ENCODE measurements at regions not wholly inside any gene's neighbourhood (a gene's known extent, or its start where the extent isn't known, plus 50 kb on each side); places are given as distances from the start of the nearest gene placed in this dataset.

DNA sequence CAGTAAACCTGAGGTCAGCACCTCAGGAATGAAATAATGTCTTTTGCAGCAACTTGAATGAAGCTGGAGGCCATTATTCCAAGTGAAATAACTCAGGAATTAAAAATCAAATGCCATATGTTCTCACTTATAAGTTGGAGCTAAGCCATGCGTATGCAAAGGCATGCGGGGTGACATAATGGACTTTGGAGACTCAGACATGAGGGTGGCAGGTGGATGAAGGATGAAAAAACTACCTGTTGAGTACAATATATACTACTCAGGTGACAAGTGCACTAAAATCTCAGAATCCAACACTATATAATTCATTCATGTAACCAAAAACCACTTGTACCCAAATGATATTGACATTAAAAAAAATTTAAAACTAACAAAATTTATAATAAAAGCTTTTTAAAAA is 1416.9 kb downstream of the UQCRFS1 start:
- ChIA-PET CTCF (no interaction called here), POLR2A (no interaction called here)
- Mint-ChIP-seq H3K4me1 (ENCODE audit: low read depth) (peaks cover 30% of the 10 kb centered on the region), H3K27ac (peak overlapping the region; percentile 61), H3K36me3 (ENCODE audit: low read depth) (peaks cover 44% of the 10 kb centered on the region), H3K27me3 (ENCODE audit: low read depth) (no peaks in the 10 kb centered on the region), H3K4me3 (no peak overlapping the region), H3K9me3 (ENCODE audit: insufficient read depth) (no peaks in the 10 kb centered on the region)
- DNase-seq (no peak), ATAC-seq (no peak)

DNA sequence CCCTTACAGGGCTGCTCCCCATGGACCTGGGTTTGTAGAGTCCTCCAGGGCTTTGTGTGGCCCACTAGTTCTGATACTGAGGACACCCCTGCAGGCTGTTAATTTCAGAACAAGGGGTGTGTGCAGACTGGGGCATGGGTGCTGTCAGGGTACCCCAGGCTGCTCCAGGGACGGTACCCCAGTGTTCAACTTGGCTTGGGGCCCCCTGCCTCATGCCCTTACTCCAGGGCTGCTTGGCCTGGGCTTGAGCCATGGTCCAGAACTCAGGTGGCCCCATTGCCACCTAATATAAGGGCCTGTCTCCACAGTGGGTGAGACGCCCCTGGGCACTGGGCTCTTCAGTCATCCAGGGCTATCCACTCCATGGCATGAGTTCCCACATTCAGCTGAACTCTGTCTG is 1417.6 kb downstream of the UQCRFS1 start:
- DNase-seq: no peak
- peak overlapping the region; percentile 90 for H3K4me3 Mint-ChIP-seq
- ChIA-PET POLR2A (no interaction called here), CTCF (no interaction called here)
- peak overlapping the region; percentile 61 for H3K27ac Mint-ChIP-seq
- peaks cover 42% of the 10 kb centered on the region for H3K36me3 Mint-ChIP-seq (ENCODE audit: low read depth)
- no peaks in the 10 kb centered on the region for H3K9me3 Mint-ChIP-seq (ENCODE audit: insufficient read depth)
- peaks cover 36% of the 10 kb centered on the region for H3K4me1 Mint-ChIP-seq (ENCODE audit: low read depth)
- ATAC-seq: no peak
- no peaks in the 10 kb centered on the region for H3K27me3 Mint-ChIP-seq (ENCODE audit: low read depth)

DNA sequence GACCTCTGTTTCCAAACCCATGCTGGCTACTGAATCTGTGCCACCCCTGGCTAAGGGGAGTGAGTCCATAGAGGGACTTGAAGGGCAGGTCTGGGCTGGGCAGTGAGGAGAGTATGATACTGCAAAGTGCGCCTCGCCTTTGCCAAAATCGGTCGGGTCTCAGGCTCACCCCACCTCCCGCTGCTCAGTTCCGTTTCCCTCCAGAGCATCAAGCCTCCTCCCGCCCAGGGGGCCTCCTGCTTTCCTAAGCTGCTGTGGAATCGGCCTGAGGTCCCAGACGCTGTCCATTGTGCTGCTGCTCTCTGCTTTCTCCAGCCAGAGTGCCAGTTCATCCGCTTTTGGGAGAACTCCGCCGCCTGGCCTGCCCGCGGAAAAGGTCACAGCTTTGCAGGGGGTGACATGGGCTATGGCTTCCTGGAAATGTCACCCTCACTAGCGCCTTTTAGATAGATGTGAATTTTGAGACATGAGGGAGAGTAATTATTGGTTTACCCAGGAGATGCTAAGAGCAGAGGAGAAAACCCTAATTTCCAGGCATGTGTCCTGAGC is 1418.4 kb downstream of the UQCRFS1 start:
- peak overlapping the region; percentile 90 for H3K4me3 Mint-ChIP-seq
- H3K36me3 Mint-ChIP-seq (ENCODE audit: low read depth): peaks cover 37% of the 10 kb centered on the region
- DNase-seq (no peak), ATAC-seq (no peak)
- H3K4me1 Mint-ChIP-seq (ENCODE audit: low read depth): peaks cover 31% of the 10 kb centered on the region
- ChIA-PET POLR2A (interaction anchor here (1.3 kb wide), 1 partner anchor 1417 kb away, joined by 5 read pairs; no protein-coding TSS in a partner anchor), CTCF (no interaction called here)
- H3K9me3 Mint-ChIP-seq (ENCODE audit: insufficient read depth): no peaks in the 10 kb centered on the region
- peak overlapping the region; percentile 95 for H3K27ac Mint-ChIP-seq
- H3K27me3 Mint-ChIP-seq (ENCODE audit: low read depth): no peaks in the 10 kb centered on the region

DNA sequence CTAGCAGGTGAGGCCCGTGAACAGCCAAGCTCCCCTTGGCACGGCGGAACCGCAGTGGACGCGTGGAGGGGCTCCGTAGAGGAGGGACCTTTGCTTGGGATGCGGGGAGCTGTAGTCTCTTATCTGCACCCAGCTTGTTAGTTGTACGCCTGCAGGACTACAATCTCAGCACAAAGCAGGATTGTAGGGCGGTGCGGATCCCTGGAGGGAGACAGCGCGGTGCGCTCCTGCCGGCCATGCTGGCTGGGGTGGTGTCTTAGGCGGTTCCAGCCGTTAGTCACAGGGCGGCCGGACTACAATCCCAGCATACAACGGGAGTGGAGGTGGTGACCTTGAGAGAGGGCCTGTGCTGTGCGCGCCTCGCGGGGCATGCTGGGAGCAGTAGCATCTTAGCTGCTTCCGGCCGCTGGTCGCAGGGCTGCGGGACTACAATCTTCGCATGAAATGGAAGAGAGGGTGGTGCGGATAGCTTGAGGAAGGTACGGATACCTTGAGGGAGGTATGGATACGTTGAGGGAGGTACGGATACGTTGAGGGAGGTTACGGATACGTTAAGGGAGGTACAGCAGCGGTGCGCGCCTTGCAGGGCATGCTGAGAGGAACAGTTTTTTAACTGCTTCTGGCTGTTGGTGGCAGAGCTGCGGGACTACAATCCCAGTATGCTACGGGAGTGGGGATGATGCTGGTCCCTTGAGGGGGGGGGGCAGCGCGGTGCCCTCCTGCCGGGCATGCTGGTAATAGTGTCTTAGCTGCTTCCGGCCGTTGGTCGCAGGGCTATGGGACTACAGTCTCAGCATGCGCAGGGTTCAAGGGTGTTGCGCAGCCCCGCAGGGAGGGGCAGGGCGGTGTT is 1419.1 kb downstream of the UQCRFS1 start:
- H3K9me3 Mint-ChIP-seq (ENCODE audit: insufficient read depth): peaks cover under 1% of the 10 kb centered on the region
- no peaks in the 10 kb centered on the region for H3K27me3 Mint-ChIP-seq (ENCODE audit: low read depth)
- peaks cover 30% of the 10 kb centered on the region for H3K4me1 Mint-ChIP-seq (ENCODE audit: low read depth)
- peak overlapping the region; percentile 95 for H3K27ac Mint-ChIP-seq
- ATAC-seq (peak; percentile 95), DNase-seq (peak; percentile 96)
- CTCF ChIA-PET: no interaction called here
- peaks cover 34% of the 10 kb centered on the region for H3K36me3 Mint-ChIP-seq (ENCODE audit: low read depth)
- H3K4me3 Mint-ChIP-seq: peak overlapping the region; percentile 90
- POLR2A ChIA-PET: interaction anchor here (1.3 kb wide), 1 partner anchor 1418 kb away, joined by 5 read pairs; no protein-coding TSS in a partner anchor

DNA sequence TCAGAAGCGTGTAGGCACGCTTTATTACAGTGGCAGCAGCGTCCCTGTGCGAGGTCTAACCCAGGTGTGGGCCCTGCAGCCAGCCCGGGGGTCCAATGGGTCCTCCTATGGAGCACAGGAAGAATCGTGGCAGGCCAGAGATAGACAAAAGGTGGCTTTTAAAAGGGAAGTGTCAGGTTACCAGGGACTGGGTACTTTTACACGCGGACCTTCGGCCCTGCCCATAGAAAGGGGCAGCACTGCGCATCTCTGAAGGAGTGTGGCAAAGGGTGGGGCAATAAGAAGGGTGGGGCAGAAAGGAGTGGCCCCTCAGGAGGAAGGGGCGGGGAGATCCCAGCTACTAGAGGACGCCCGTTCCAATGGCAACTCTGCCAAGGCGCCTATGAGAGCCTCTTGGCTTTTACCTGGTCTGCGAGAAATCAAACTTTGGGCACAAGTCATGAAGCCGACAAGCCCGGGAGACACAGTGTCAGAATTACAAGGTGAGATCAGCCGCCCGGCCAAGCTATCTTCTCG is 1419.8 kb downstream of the UQCRFS1 start:
- Mint-ChIP-seq H3K9me3 (ENCODE audit: insufficient read depth) (peaks cover 5% of the 10 kb centered on the region), H3K4me3 (peak overlapping the region; percentile 90), H3K27me3 (ENCODE audit: low read depth) (no peaks in the 10 kb centered on the region), H3K27ac (peak overlapping the region; percentile 95), H3K4me1 (ENCODE audit: low read depth) (peaks cover 32% of the 10 kb centered on the region), H3K36me3 (ENCODE audit: low read depth) (peaks cover 34% of the 10 kb centered on the region)
- CTCF ChIA-PET: no interaction called here
- peak; percentile 86 for DNase-seq
- POLR2A ChIA-PET: no interaction called here
- peak; percentile 83 for ATAC-seq

DNA sequence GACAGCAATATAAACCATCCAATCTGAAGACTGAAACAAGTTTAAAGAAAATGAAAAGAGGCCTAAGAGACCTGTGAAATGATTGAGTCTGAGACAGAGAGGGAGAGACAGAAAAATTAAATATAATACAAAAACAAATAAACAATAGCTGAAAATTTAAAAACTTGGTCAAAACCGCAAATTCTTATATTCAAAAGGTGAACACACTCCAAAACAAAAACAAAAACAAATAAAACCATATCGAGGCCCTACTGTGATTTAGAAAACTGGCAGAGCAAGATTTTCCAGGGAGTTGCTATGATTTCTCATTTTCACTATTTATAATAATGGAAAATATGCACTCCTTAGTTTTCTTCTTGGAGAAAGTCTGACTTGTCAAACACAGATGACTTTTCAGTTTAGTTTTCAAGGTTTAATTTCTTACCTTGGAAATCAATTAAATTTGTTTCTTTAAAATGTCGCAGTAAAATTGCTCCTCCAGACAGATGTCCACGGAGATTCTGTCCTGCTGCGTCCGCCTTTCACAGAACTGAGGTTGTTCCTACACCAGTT is 1420.3 kb downstream of the UQCRFS1 start:
- H3K27ac Mint-ChIP-seq: peak overlapping the region; percentile 95
- no peak for DNase-seq
- peak overlapping the region; percentile 90 for H3K4me3 Mint-ChIP-seq
- H3K27me3 Mint-ChIP-seq (ENCODE audit: low read depth): no peaks in the 10 kb centered on the region
- peaks cover 31% of the 10 kb centered on the region for H3K36me3 Mint-ChIP-seq (ENCODE audit: low read depth)
- peaks cover 34% of the 10 kb centered on the region for H3K4me1 Mint-ChIP-seq (ENCODE audit: low read depth)
- peaks cover 9% of the 10 kb centered on the region for H3K9me3 Mint-ChIP-seq (ENCODE audit: insufficient read depth)
- ATAC-seq: no peak
- CTCF ChIA-PET: no interaction called here
- POLR2A ChIA-PET: no interaction called here

DNA sequence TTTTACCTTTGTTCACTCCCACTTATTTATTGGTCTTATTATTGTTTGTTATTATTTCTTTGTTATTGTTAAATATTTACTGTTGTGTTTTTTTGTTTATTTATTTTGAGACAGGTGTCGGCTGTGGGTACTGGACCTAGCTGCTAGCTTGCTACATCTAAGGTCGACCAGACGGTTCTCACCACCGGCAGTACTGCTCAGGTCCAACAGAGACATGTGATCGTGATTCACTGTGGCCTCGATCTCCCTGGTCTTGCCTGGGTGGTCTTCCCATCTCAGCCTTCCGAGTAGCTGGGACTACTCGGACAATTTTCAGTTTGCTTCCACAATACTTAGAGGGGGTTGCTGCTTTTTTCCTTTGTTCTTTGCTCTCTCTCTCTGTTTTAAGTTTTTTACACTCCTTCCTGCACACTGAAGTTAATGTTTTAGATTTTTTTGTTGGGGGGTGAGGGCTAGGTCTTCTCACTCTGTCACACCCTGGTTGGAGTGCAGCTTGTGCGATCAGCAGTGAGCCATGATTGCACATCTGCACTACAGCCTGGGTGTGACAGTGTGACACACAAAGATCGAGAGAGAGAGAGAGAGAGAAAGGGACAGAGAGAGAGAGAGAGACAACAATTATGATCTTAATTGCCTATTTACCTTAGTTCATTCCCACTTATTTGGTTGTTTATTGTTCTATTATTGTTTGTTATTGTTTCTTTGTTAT is 1432.4 kb downstream of the UQCRFS1 start:
- ChIA-PET CTCF (no interaction called here), POLR2A (no interaction called here)
- H3K9me3 Mint-ChIP-seq (ENCODE audit: insufficient read depth): peaks cover 43% of the 10 kb centered on the region
- no peaks in the 10 kb centered on the region for H3K4me1 Mint-ChIP-seq (ENCODE audit: low read depth)
- H3K27ac Mint-ChIP-seq: no peak overlapping the region
- peaks cover 38% of the 10 kb centered on the region for H3K36me3 Mint-ChIP-seq (ENCODE audit: low read depth)
- no peak for ATAC-seq
- H3K27me3 Mint-ChIP-seq (ENCODE audit: low read depth): no peaks in the 10 kb centered on the region
- DNase-seq: no peak
- H3K4me3 Mint-ChIP-seq: no peak overlapping the region

DNA sequence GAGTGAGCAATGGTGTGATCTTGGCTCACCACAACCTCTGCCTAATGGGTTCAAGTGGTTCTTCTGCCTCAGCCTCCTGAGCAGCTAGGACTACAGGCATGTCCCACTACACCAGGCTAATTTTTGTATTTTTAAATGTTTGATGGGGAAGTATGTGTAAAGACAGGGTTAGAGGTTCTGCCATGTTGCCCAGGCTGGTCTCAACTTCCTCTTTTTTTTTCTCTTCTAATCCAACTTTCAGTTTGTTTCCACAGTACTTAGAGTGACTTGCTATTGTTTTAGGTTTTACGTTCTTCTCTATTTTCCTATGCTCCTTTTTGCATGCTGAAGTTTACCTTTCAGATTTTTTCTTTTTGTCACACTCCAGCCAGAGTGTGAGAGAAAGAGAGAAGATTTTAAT is 1433.0 kb downstream of the UQCRFS1 start:
- ATAC-seq (no peak), DNase-seq (no peak)
- peaks cover 43% of the 10 kb centered on the region for H3K9me3 Mint-ChIP-seq (ENCODE audit: insufficient read depth)
- H3K36me3 Mint-ChIP-seq (ENCODE audit: low read depth): peaks cover 39% of the 10 kb centered on the region
- ChIA-PET POLR2A (no interaction called here), CTCF (no interaction called here)
- no peak overlapping the region for H3K4me3 Mint-ChIP-seq
- H3K4me1 Mint-ChIP-seq (ENCODE audit: low read depth): no peaks in the 10 kb centered on the region
- no peak overlapping the region for H3K27ac Mint-ChIP-seq
- H3K27me3 Mint-ChIP-seq (ENCODE audit: low read depth): no peaks in the 10 kb centered on the region

DNA sequence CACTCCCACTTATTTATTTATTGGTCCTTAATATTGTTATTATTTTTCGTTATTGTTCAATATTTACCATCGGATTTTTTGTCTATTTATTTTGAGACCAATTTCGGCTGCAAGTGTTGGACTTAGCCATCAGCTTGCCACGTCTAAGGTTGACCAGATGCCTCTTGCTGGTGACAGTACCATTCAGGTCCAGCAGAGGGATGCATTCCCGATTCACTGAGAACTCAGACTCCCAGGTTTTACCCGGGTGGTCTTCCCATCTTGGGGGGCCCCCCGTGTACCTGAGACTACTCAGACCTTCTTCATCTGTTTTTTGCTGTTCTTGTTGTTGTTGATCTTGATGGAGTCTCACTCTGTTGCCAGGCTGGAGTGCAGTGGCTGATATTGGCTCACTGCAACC is 1435.2 kb downstream of the UQCRFS1 start:
- CTCF ChIA-PET: no interaction called here
- Mint-ChIP-seq H3K27me3 (ENCODE audit: low read depth) (no peaks in the 10 kb centered on the region), H3K36me3 (ENCODE audit: low read depth) (peaks cover 46% of the 10 kb centered on the region), H3K4me1 (ENCODE audit: low read depth) (no peaks in the 10 kb centered on the region), H3K9me3 (ENCODE audit: insufficient read depth) (peaks cover 61% of the 10 kb centered on the region), H3K27ac (no peak overlapping the region), H3K4me3 (no peak overlapping the region)
- POLR2A ChIA-PET: no interaction called here
- no peak for ATAC-seq
- no peak for DNase-seq

DNA sequence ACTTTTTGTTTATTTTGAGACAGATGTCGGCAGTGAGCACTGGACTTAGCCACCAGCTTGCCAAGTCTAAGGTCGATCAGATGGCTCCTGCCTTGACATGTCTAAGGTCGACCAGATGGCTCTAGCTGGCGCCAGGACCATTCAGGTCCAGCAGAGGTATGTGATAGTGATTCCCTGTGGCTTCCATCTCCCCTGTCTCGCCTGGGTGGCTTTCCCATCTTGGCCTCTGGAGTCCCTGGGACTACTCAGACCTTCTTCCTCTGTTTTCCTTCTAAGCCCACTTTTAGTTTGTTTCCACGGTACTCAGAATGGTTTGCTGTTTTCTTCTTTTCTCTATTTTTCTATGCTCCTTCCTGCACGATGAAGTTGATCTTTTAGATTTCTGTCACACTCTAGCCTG is 1435.7 kb downstream of the UQCRFS1 start:
- peaks cover 66% of the 10 kb centered on the region for H3K9me3 Mint-ChIP-seq (ENCODE audit: insufficient read depth)
- H3K27me3 Mint-ChIP-seq (ENCODE audit: low read depth): no peaks in the 10 kb centered on the region
- DNase-seq: no peak
- H3K27ac Mint-ChIP-seq: no peak overlapping the region
- ATAC-seq: no peak
- H3K4me3 Mint-ChIP-seq: no peak overlapping the region
- no peaks in the 10 kb centered on the region for H3K4me1 Mint-ChIP-seq (ENCODE audit: low read depth)
- ChIA-PET CTCF (no interaction called here), POLR2A (no interaction called here)
- H3K36me3 Mint-ChIP-seq (ENCODE audit: low read depth): peaks cover 45% of the 10 kb centered on the region

DNA sequence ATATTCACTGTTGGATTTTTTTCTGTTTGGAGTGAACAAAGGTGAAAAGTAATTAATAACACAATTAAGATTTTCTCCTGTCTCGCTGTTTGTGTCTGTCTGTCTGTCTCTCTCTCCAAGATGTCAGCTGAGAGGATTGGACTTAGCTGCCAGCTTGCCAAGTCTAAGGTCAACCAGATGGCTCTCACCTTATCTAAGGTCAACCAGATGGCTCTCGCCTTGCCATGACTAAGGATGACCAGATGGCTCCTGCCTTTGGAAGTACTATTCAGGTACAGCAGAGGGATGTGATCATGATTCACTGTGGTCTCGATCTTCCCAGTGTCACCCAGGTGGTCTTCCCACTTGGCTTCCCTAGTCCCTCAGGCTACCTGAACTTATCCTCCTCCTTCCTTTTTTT is 1436.4 kb downstream of the UQCRFS1 start:
- no peak for ATAC-seq
- Mint-ChIP-seq H3K36me3 (ENCODE audit: low read depth) (peaks cover 40% of the 10 kb centered on the region), H3K9me3 (ENCODE audit: insufficient read depth) (peaks cover 72% of the 10 kb centered on the region), H3K4me1 (ENCODE audit: low read depth) (no peaks in the 10 kb centered on the region), H3K4me3 (no peak overlapping the region), H3K27me3 (ENCODE audit: low read depth) (no peaks in the 10 kb centered on the region), H3K27ac (no peak overlapping the region)
- ChIA-PET POLR2A (no interaction called here), CTCF (no interaction called here)
- DNase-seq: no peak

DNA sequence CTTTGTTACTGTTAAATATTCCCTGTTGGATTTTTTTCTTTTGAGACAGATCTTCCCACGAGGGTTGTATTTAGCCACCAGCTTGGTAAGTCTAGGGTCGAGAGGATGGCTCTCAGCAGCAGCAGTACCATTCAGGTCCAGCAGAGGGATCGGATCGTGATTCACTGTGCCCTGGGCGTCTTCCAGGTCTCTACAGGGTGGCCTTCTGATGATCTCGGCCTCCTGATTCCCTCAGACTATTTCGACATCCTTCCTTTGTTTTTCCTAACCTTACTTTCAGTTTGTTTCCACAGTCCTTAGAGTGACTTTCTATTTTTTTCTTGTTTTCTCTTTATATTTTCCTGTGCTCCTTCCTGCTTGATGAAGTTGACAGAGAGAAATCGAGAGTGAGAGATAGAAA is 1436.9 kb downstream of the UQCRFS1 start:
- DNase-seq: no peak

More for the DNA sequence above, 1436.9 kb downstream of the UQCRFS1 start:
- Mint-ChIP-seq H3K9me3 (ENCODE audit: insufficient read depth) (peaks cover 78% of the 10 kb centered on the region), H3K4me1 (ENCODE audit: low read depth) (no peaks in the 10 kb centered on the region), H3K36me3 (ENCODE audit: low read depth) (peaks cover 36% of the 10 kb centered on the region), H3K4me3 (no peak overlapping the region), H3K27me3 (ENCODE audit: low read depth) (no peaks in the 10 kb centered on the region), H3K27ac (no peak overlapping the region)
- no peak for ATAC-seq
- CTCF ChIA-PET: no interaction called here
- POLR2A ChIA-PET: no interaction called here

Data from activated CD8-positive, alpha-beta T cell treated with anti-CD3 and anti-CD28 coated beads, Interleukin-2, amount 10 ng/mL, durations not matched to agents 7 days and 5 days (primary cell).